Endothelial cell of umbilical vein (primary cell): ENCODE measurements at regions not wholly inside any gene's neighbourhood (a gene's known extent, or its start where the extent isn't known, plus 50 kb on each side); places are given as distances from the start of the nearest gene placed in this dataset.

Experiments used
- BruUV-seq: library from RNA; stranded (reverse); fragments of 400-500 nt; replicated peaks from 2 replicates; lab custom pipeline; 2021; lab: Mats Ljungman, UMichigan
- CTCF ChIA-PET: fragments of 300-600, 350-600 bp; sonication (Branson Sonifier 250); formaldehyde crosslinking; loops from one replicate; lab custom pipeline; 2021; ENCODE audit warnings: antibody characterized with exemption, inconsistent platforms; lab: Charles Lee
- POLR2A ChIA-PET: fragments of 300-600, 350-600 bp; sonication (Branson Sonifier 250); formaldehyde crosslinking; loops from one replicate; lab custom pipeline; 2021; ENCODE audit warnings: antibody characterized with exemption, inconsistent platforms; lab: Charles Lee
- DNase-seq: peaks from one replicate; pipeline ENCODE4 v3.0.0-alpha.2; 2011; ENCODE audit warnings: low read depth, low spot score
- FAIRE-seq: peaks from 2 replicates; lab custom pipeline; 2011; peaks lifted over from hg19 to GRCh38; lab: Jason Lieb, UNC
- H2AFZ ChIP-seq: 2 replicates; pipeline ENCODE4 v1.6.0; 2012; ENCODE audit warnings: low read depth, low read length, control low read depth, inconsistent platforms
- H3K27ac ChIP-seq: 2 replicates; pipeline ENCODE4 v1.5.1; 2011; ENCODE audit warnings: low read depth, mild to moderate bottlenecking, control low read depth, low read length, moderate library complexity; ENCODE audit not compliant: insufficient read depth
- H3K27me3 ChIP-seq, 2 experiments: 2 replicates each; pipeline versions ENCODE4 v1.6.0 to v1.6.1; 2011; ENCODE audit warnings: low read length in 2 of 2, mixed read lengths in 1 of 2; ENCODE audit not compliant: control insufficient read depth in 2 of 2, insufficient read depth in 2 of 2
- H3K36me3 ChIP-seq, 2 experiments: 2 replicates in 1 of 2; 3 replicates in 1 of 2; pipeline ENCODE4 v1.5.1; 2011; ENCODE audit warnings: low read length in 2 of 2, mild to moderate bottlenecking in 1 of 2, moderate library complexity in 1 of 2; ENCODE audit not compliant: control insufficient read depth in 2 of 2, insufficient read depth in 2 of 2; ENCODE audit errors: extremely low read depth in 1 of 2
- H3K4me1 ChIP-seq: 3 replicates; pipeline ENCODE4 v1.5.1; 2011; ENCODE audit warnings: mild to moderate bottlenecking, low read length; ENCODE audit not compliant: control insufficient read depth, insufficient read depth; ENCODE audit errors: extremely low read depth
- H3K4me2 ChIP-seq: 2 replicates; pipeline ENCODE4 v1.6.1; 2011; ENCODE audit warnings: low read length, control low read depth, mixed read lengths; ENCODE audit not compliant: insufficient read depth
- H3K4me3 ChIP-seq, 3 experiments: fragments of 200-600 bp in 1 of 3; sonication (generic), shearing (Covaris generic) in 1 of 3; replicated peaks in 1 of 3; 2 replicates each; pipeline ENCODE4 v1.5.1; 2011 to 2016; ENCODE audit warnings: control low read depth in 3 of 3, low read length in 3 of 3, mild to moderate bottlenecking in 2 of 3, inconsistent platforms in 1 of 3, low read depth in 1 of 3, moderate library complexity in 1 of 3; ENCODE audit not compliant: insufficient read depth in 1 of 3
- H3K79me2 ChIP-seq: 2 replicates; pipeline ENCODE4 v1.6.0; 2012; ENCODE audit warnings: low read length, inconsistent platforms; ENCODE audit not compliant: control insufficient read depth, insufficient read depth
- H3K9ac ChIP-seq: replicated peaks from 2 replicates; pipeline ENCODE3; 2011; ENCODE audit warnings: low read length, control low read depth; ENCODE audit not compliant: insufficient read depth; ENCODE audit errors: extremely low read depth
- H3K9me1 ChIP-seq: replicated peaks from 3 replicates; pipeline ENCODE4 v1.6.0; 2011; ENCODE audit warnings: mild to moderate bottlenecking, low read length; ENCODE audit not compliant: control insufficient read depth, insufficient read depth; ENCODE audit errors: extremely low read depth
- H3K9me3 ChIP-seq: replicated peaks from 2 replicates; pipeline ENCODE4 v1.5.1; 2012; ENCODE audit warnings: low read length, inconsistent platforms; ENCODE audit not compliant: control insufficient read depth, insufficient read depth
- H4K20me1 ChIP-seq: replicated peaks from 2 replicates; pipeline ENCODE3; 2011; ENCODE audit warnings: mild to moderate bottlenecking, low read length; ENCODE audit not compliant: control insufficient read depth, insufficient read depth; ENCODE audit errors: extremely low read depth
- CTCF ChIP-seq, 2 donors: IDR thresholded peaks; 1 replicate in 1 of 2; 2 replicates in 1 of 2; pipeline ENCODE4 v1.5.1; 2011; ENCODE audit warnings: low read length in 2 of 2, mild to moderate bottlenecking in 2 of 2, moderate library complexity in 2 of 2, control low read depth in 1 of 2, inconsistent platforms in 1 of 2, low read depth in 1 of 2; ENCODE audit not compliant: insufficient read depth in 1 of 2; ENCODE audit errors: extremely low read depth in 1 of 2
- EZH2 ChIP-seq: IDR thresholded peaks from 2 replicates; pipeline ENCODE4 v1.6.1; 2012; ENCODE audit warnings: borderline replicate concordance, low read depth, mild to moderate bottlenecking, moderate library complexity, low read length, inconsistent platforms; ENCODE audit not compliant: severe bottlenecking
- FOS ChIP-seq: IDR thresholded peaks from 2 replicates; pipeline ENCODE4 v1.6.1; 2011; ENCODE audit warnings: mild to moderate bottlenecking, low read length, moderate library complexity, borderline replicate concordance; ENCODE audit not compliant: insufficient read depth
- GATA2 ChIP-seq: IDR thresholded peaks from 2 replicates; pipeline ENCODE4 v1.7.0; 2011; ENCODE audit warnings: low read depth, mild to moderate bottlenecking, moderate library complexity, mixed read lengths, low read length; ENCODE audit not compliant: insufficient read length, insufficient read depth
- JUN ChIP-seq: IDR thresholded peaks from 2 replicates; pipeline ENCODE4 v1.6.1; 2011; ENCODE audit warnings: borderline replicate concordance, low read depth; ENCODE audit not compliant: insufficient read length, insufficient read depth
- MAX ChIP-seq: IDR thresholded peaks from 2 replicates; pipeline ENCODE4 v1.6.1; 2011; ENCODE audit not compliant: insufficient read depth, insufficient read length
- MYC ChIP-seq: IDR thresholded peaks from one replicate; pipeline ENCODE4 v1.6.1; 2011; ENCODE audit warnings: mild to moderate bottlenecking, low read depth, low read length
- POLR2A ChIP-seq: IDR thresholded peaks from 2 replicates; pipeline ENCODE4 v1.6.1; 2012; ENCODE audit warnings: low read depth, mild to moderate bottlenecking, control low read depth, low read length
- POLR2AphosphoS5 ChIP-seq: IDR thresholded peaks from 2 replicates; pipeline ENCODE4 v1.6.1; 2012; ENCODE audit warnings: low read depth, mild to moderate bottlenecking, control low read depth, low read length, moderate library complexity; ENCODE audit not compliant: insufficient read depth
- dilution Hi-C: fragments of 300-500 bp; cut with MboI; formaldehyde crosslinking; loops from one replicate; pipeline ENCODE4 v1.15.0; 2019; ENCODE audit warnings: low sequenced_read_pairs; ENCODE audit not compliant: extremely low pct_ligation_motif_present
- intact Hi-C: fragments of 100-400 bp; cut with micrococcal nuclease; formaldehyde crosslinking; loops from one replicate; pipeline ENCODE4 v1.10.0; 2022

- BruUV-seq = no TSS peak
- Histone ChIP-seq H3K4me3 (no peak overlapping the region), H3K4me1 (peaks cover 21% of the 10 kb centered on the region), H3K79me2 (no peaks in the 10 kb centered on the region), H3K9me3 (no peaks in the 10 kb centered on the region), H2AFZ (no peak overlapping the region), H3K27me3 (no peaks in the 10 kb centered on the region), H4K20me1 (no peaks in the 10 kb centered on the region), H3K4me2 (no peak overlapping the region), H3K27ac (no peak overlapping the region), H3K36me3 (no peaks in the 10 kb centered on the region), H3K9ac (no peak overlapping the region), H3K9me1 (no peaks in the 10 kb centered on the region)
- CTCF ChIA-PET = no interaction called here
- TF ChIP-seq FOS (no peak), MYC (no peak), JUN (no peak), MAX (no peak), EZH2 (no peak), CTCF (IDR thresholded peaks at IDR 0.05; ENCODE audit: extremely low read depth in 1 of 2, insufficient read depth in 1 of 2, low read depth in 1 of 2, low read length in 2 of 2) (no peak), GATA2 (no peak), POLR2AphosphoS5 (no peak), POLR2A (no peak)
- dilution Hi-C loops = no loop called here
- POLR2A ChIA-PET = no interaction called here
- no peak for DNase-seq
- intact Hi-C loops = no loop called here
- no peak for FAIRE-seq
Measured at GRCh38 chr5:148931453-148932057, 105.1 kb downstream of the ADRB2 start.
